Bone marrow (tissue), 2 donors: ENCODE measurements at regions not wholly inside any gene's neighbourhood (a gene's known extent, or its start where the extent isn't known, plus 50 kb on each side); places are given as distances from the start of the nearest gene placed in this dataset.

ENCODE experiments used
- DNase-seq, 2 donors: peaks; one replicate each; lab custom pipeline; 2025; lab: John Stamatoyannopoulos, UW

GRCh38 chr18:2312440-2312839 is 258.9 kb downstream of the METTL4 start:
- no peak for DNase-seq

- no peak for DNase-seq
Observed at GRCh38 chr18:2313332-2313731, 258.0 kb downstream of the METTL4 start.

- DNase-seq = no peak
Observed at GRCh38 chr18:2316082-2316750, 255.1 kb downstream of the METTL4 start.

- no peak for DNase-seq
Observed at GRCh38 chr18:2316751-2317696, 254.3 kb downstream of the METTL4 start.

- DNase-seq = no peak
Observed at GRCh38 chr18:2324459-2324858, 246.8 kb downstream of the METTL4 start.

GRCh38 chr18:2325308-2325849 is 245.9 kb downstream of the METTL4 start:
- DNase-seq = no peak

- no peak for DNase-seq
Observed at GRCh38 chr18:2325933-2326332, 245.4 kb downstream of the METTL4 start.

- DNase-seq = no peak
Observed at GRCh38 chr18:2326999-2327398, 244.3 kb downstream of the METTL4 start.

- DNase-seq = no peak
Observed at GRCh38 chr18:2330764-2331163, 240.5 kb downstream of the METTL4 start.

GRCh38 chr18:2331491-2331890 is 239.8 kb downstream of the METTL4 start:
- DNase-seq = no peak

- no peak for DNase-seq
Observed at GRCh38 chr18:2336690-2337392, 234.5 kb downstream of the METTL4 start.

- DNase-seq = no peak
Observed at GRCh38 chr18:2337552-2338141, 233.7 kb downstream of the METTL4 start.

- no peak for DNase-seq
Observed at GRCh38 chr18:2338601-2339000, 232.7 kb downstream of the METTL4 start.

GRCh38 chr18:2340335-2340734 is 231.0 kb downstream of the METTL4 start:
- no peak for DNase-seq

GRCh38 chr18:2348003-2348402 is 223.3 kb downstream of the METTL4 start:
- DNase-seq = no peak

GRCh38 chr18:2351126-2351850 is 220.0 kb downstream of the METTL4 start:
- no peak for DNase-seq

GRCh38 chr18:2354292-2354691 is 217.0 kb downstream of the METTL4 start:
- DNase-seq = no peak

- DNase-seq = no peak
Observed at GRCh38 chr18:2356906-2357305, 214.4 kb downstream of the METTL4 start.

GRCh38 chr18:2360861-2361260 is 210.4 kb downstream of the METTL4 start:
- no peak for DNase-seq

- no peak for DNase-seq
Observed at GRCh38 chr18:2368102-2368501, 203.2 kb downstream of the METTL4 start.

- no peak for DNase-seq
Observed at GRCh38 chr18:2376707-2377106, 194.6 kb downstream of the METTL4 start.
